Epithelial cell of proximal tubule (primary cell): ENCODE measurements at regions not wholly inside any gene's neighbourhood (a gene's known extent, or its start where the extent isn't known, plus 50 kb on each side); places are given as distances from the start of the nearest gene placed in this dataset.
A peak's percentile ranks its signal among the peaks of the same experiment; 100 is the strongest.

ENCODE experiments used
- DNase-seq: peaks from one replicate; pipeline ENCODE4 v3.0.0-alpha.2; 2011; ENCODE audit warnings: low read depth
- H3K4me3 ChIP-seq: 2 replicates; pipeline ENCODE4 v1.5.1; 2011; ENCODE audit warnings: low read depth, mild to moderate bottlenecking, low read length
- TF ChIP-seq, protein P1 (sequence below): conservative IDR thresholded peaks from 2 replicates; pipeline ENCODE4 v1.5.1; 2012; ENCODE audit warnings: low read depth, mild to moderate bottlenecking, low read length

DNA sequence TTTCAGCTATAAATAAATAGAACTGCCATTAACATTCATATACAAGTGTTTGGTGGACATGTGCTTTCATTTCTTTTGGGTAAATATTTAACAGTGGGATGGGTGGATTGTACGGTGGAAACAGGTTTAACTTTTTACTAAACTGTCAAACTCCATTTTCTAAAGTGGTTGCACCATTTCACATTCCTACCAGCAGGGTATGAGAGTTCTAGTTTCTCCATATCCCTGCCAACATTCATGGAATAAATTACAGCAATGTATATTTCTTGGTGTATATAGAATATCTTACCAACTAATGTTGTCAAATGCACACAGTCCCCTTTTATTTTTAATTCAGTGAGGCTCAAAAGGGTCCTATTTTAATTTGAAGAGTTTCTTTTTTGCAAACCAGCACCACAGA lies 71.3 kb upstream of the CTXND1 start:
- no peak for DNase-seq
- H3K4me3 ChIP-seq = no peak overlapping the region
- TF ChIP-seq, protein P1, sequence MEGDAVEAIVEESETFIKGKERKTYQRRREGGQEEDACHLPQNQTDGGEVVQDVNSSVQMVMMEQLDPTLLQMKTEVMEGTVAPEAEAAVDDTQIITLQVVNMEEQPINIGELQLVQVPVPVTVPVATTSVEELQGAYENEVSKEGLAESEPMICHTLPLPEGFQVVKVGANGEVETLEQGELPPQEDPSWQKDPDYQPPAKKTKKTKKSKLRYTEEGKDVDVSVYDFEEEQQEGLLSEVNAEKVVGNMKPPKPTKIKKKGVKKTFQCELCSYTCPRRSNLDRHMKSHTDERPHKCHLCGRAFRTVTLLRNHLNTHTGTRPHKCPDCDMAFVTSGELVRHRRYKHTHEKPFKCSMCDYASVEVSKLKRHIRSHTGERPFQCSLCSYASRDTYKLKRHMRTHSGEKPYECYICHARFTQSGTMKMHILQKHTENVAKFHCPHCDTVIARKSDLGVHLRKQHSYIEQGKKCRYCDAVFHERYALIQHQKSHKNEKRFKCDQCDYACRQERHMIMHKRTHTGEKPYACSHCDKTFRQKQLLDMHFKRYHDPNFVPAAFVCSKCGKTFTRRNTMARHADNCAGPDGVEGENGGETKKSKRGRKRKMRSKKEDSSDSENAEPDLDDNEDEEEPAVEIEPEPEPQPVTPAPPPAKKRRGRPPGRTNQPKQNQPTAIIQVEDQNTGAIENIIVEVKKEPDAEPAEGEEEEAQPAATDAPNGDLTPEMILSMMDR = peak; percentile 20

DNA sequence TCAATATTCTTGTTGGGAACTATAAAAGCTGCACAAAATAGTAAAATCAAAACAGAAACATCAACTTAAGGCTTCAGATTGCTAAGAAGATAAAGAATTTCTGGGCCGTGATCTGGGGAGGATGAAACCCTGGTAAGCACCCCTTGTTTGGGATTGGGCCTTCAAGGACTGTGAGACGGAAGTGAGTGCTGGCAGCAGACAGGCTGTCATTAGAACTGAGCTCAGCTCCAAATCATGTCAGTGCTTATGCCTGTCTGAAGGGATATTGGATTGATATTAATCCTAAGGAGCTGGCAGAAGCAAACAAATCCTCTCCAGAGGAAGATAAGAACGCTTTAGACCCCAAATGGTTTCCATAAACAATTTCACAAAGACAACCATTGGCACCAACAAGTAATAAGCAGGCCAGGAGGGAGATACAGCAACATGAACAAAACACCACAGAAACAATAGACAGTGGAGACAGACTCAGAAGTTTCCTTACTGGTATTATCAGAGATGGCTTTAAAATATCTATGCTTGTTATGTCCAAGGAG lies 72.6 kb upstream of the CTXND1 start:
- no peak overlapping the region for H3K4me3 ChIP-seq
- TF ChIP-seq, protein P1 = no peak
- DNase-seq = no peak

DNA sequence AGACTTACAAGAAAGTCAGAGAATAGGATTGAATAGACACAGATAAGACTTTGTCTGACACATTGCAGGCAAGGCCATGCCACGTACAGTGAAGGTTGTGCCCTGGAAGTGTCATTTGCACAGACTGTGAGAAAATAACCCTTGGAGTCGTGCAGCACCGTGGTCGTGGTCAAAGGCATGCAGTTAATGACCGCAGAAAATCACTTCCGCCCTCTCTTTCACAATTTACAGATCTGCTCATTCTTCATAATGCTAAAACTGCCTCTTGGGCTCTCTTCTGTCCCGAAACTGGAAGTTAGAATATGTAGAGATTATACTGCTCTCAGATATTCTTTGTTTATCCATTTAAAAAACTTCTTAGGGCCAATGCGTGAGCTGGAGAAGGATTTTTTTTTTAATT lies 73.2 kb upstream of the CTXND1 start:
- TF ChIP-seq, protein P1 = no peak
- DNase-seq = no peak
- H3K4me3 ChIP-seq = no peak overlapping the region

DNA sequence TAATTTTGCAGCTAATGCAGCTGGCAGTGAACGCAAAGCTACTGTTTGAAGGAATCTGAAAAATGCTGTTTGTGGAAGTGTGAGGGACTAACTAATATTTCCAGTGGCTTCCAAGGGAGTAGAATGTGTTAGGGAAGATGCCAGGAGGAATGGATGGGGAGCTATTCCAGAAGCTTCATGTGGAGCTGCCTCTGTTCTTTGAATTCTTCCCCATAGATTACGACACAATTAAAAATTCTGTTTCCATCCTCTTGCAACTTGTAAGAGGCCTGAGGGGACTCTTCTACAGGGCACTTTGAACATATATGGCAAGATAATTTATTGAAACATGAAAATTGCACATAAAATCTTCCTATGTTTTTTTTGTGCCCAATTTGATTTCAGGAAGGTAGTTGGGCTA lies 74.3 kb upstream of the CTXND1 start:
- no peak for DNase-seq
- H3K4me3 ChIP-seq = no peak overlapping the region
- TF ChIP-seq, protein P1 = no peak

DNA sequence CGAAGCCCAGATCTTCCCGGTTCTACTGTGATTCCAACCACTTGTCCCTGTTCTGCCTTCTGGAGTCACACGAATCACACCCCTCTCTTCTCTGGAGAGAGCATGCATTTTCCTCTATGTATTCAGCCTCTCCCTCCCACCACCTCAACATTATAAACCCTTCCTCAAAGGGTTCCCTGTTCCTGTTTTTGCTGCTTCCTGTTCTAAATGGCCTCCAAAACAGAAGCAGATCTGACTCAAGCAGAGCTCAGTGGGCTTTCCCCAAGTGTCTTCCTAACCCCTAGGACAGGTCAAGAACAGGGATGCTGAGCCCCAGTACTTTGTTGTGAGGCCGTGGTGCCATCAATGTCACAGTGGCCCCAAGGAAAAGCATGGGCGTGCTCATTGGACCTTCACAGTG lies 75.7 kb upstream of the ARNT2 start:
- no peak overlapping the region for H3K4me3 ChIP-seq
- TF ChIP-seq, protein P1 = no peak
- no peak for DNase-seq

- DNase-seq = no peak
- no peak overlapping the region for H3K4me3 ChIP-seq
- TF ChIP-seq, protein P1 = no peak
Observed at GRCh38 chr15:80331886-80332406, 72.2 kb upstream of the ARNT2 start.

- H3K4me3 ChIP-seq = no peak overlapping the region
- DNase-seq = no peak
- TF ChIP-seq, protein P1 = no peak
Observed at GRCh38 chr15:80333261-80333660, 70.9 kb upstream of the ARNT2 start.
